ENCODE measurements at regions not wholly inside any gene's neighbourhood (a gene's known extent, or its start where the extent isn't known, plus 50 kb on each side); places are given as distances from the start of the nearest gene placed in this dataset.
A peak's percentile ranks its signal among the peaks of the same experiment; 100 is the strongest.
"Not testable (repeated sequence)": the region's sequence is repeated elsewhere in the genome, so short reads cannot be mapped to it uniquely, and the experiment has no call there.

DNA sequence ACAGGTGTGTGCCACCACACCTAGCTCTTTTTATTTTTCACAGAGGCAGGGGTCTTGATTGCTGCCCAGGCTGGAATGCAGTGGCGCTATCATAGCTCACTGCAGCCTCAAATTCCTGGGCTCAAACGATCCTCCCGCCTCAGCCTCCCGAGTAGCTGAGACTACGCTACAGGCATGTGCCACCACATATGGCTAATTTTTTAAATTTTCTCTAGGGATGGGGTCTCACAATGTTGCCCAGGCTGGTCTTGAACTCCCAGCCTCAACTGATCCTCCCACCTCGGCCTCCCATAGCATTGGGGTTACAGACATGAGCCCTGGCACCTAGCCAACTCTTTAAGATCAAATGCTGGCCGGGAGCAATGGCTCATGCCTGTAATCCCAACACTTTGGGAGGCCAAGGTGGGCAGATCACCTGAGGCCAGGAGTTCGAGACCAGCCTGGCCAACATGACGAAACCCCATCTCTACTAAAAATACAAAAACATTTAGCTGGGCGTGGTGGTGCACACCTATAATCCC, 50.6 kb upstream of the MYL10 start:
- not testable (repeated sequence) for H3K27me3 ChIP-seq (ENCODE audit: control insufficient read depth in 2 of 2, insufficient read depth in 2 of 2, low read length in 2 of 2); H3K36me3 ChIP-seq (ENCODE audit: control insufficient read depth in 2 of 2, insufficient read depth in 2 of 2, low read length in 2 of 2); H3K9ac ChIP-seq (ENCODE audit: low read depth in 1 of 2, low read length in 2 of 2); H3K9me3 ChIP-seq (ENCODE audit: control insufficient read depth in 2 of 2, low read length in 2 of 2); H3K27ac ChIP-seq (ENCODE audit: low read depth in 2 of 2, low read length in 2 of 2); H3K4me1 ChIP-seq (ENCODE audit: control insufficient read depth in 2 of 2, insufficient read depth in 2 of 2, low read length in 2 of 2); H3K4me3 ChIP-seq (ENCODE audit: low read length in 2 of 2)

GRCh38 chr7:101680406-101681145, 51.5 kb upstream of the MYL10 start:
- Histone ChIP-seq H3K36me3 (ENCODE audit: control insufficient read depth in 2 of 2, insufficient read depth in 2 of 2, low read length in 2 of 2) (no peaks in the 10 kb centered on the region), H3K9ac (ENCODE audit: low read depth in 1 of 2, low read length in 2 of 2) (no peak overlapping the region), H3K4me3 (ENCODE audit: low read length in 2 of 2) (no peak overlapping the region), H3K27me3 (ENCODE audit: control insufficient read depth in 2 of 2, insufficient read depth in 2 of 2, low read length in 2 of 2) (no peaks in the 10 kb centered on the region), H3K4me1 (ENCODE audit: control insufficient read depth in 2 of 2, insufficient read depth in 2 of 2, low read length in 2 of 2) (peaks cover 0 to 3% of the 10 kb centered on the region in 2 donors), H3K27ac (ENCODE audit: low read depth in 2 of 2, low read length in 2 of 2) (no peak overlapping the region), H3K9me3 (ENCODE audit: control insufficient read depth in 2 of 2, low read length in 2 of 2) (no peaks in the 10 kb centered on the region)

DNA sequence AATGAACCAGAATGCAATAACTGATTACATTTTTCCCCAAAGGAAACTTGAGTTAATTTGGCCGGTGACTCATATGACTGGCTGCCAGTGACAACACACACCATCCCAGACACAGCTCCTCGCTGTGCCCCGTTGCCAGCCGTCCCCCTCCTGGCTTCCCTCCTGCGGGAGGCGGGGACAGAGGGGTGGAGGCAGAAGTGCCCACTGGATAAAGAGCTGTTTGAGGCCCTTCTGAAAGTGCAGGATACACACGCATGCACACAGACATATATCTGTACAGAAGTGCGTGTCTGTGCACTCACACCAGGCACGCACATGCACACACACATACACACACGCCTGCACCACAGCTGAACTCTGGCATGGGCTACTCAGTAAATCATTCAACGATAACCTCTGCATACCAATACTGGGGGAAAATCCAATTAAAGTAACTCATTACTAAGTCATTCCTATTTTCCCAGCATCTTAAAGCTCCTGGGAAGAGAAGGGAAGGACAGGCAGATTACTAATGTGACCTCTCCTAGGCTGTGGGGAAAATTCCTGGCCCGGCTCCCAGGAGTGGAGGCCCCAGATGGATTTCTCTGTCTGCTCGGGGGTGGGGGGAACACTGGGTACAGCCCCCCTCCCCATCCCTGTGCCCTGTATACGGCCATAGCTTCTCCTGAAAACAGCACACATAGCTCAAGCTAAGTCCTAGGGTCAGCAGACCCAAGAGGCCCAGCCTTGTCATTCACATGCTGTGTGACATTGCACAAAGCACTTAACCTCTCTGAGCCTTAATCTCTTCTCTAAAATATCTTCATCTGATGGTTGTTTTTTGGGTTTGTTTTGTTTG, 52.3 kb upstream of the MYL10 start:
- no peak overlapping the region for H3K4me3 ChIP-seq (ENCODE audit: low read length in 2 of 2)
- no peaks in the 10 kb centered on the region for H3K36me3 ChIP-seq (ENCODE audit: control insufficient read depth in 2 of 2, insufficient read depth in 2 of 2, low read length in 2 of 2)
- no peak overlapping the region for H3K9ac ChIP-seq (ENCODE audit: low read depth in 1 of 2, low read length in 2 of 2)
- no peaks in the 10 kb centered on the region for H3K9me3 ChIP-seq (ENCODE audit: control insufficient read depth in 2 of 2, low read length in 2 of 2)
- no peak overlapping the region for H3K27ac ChIP-seq (ENCODE audit: low read depth in 2 of 2, low read length in 2 of 2)
- peaks cover 0 to 3% of the 10 kb centered on the region in 2 donors for H3K4me1 ChIP-seq (ENCODE audit: control insufficient read depth in 2 of 2, insufficient read depth in 2 of 2, low read length in 2 of 2)
- H3K27me3 ChIP-seq (ENCODE audit: control insufficient read depth in 2 of 2, insufficient read depth in 2 of 2, low read length in 2 of 2): no peaks in the 10 kb centered on the region

GRCh38 chr7:101684983-101685330, 55.9 kb upstream of the MYL10 start:
- Histone ChIP-seq H3K4me3 (ENCODE audit: low read length in 2 of 2) (no peak overlapping the region), H3K27ac (ENCODE audit: low read depth in 2 of 2, low read length in 2 of 2) (no peak overlapping the region), H3K9me3 (ENCODE audit: control insufficient read depth in 2 of 2, low read length in 2 of 2) (no peaks in the 10 kb centered on the region), H3K4me1 (ENCODE audit: control insufficient read depth in 2 of 2, insufficient read depth in 2 of 2, low read length in 2 of 2) (peaks cover 6 to 8% of the 10 kb centered on the region in 2 donors), H3K36me3 (ENCODE audit: control insufficient read depth in 2 of 2, insufficient read depth in 2 of 2, low read length in 2 of 2) (no peaks in the 10 kb centered on the region), H3K27me3 (ENCODE audit: control insufficient read depth in 2 of 2, insufficient read depth in 2 of 2, low read length in 2 of 2) (no peaks in the 10 kb centered on the region), H3K9ac (ENCODE audit: low read depth in 1 of 2, low read length in 2 of 2) (no peak overlapping the region)

DNA sequence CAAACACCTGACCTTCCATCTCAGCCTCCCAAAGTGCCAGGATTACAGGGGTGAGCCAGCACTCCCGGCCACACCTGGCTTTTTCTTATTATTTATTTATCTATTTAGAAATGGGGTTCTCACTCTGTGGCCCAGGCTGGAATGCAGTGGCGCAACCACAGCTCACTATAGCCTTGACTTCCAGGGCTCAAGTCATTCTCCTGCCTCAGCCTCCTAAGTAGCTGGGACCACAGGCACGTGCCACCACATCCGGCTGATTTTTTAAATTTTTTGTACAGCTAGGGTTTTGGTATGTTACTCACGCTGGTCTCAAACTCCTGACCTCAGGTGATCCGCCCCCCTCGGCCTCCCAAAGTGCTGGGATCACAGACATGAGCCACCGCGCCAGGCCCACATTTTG, 56.9 kb upstream of the MYL10 start:
- Histone ChIP-seq H3K4me1 (ENCODE audit: control insufficient read depth in 2 of 2, insufficient read depth in 2 of 2, low read length in 2 of 2) (peaks cover 10 to 12% of the 10 kb centered on the region in 2 donors), H3K27ac (ENCODE audit: low read depth in 2 of 2, low read length in 2 of 2) (no peak overlapping the region), H3K9ac (ENCODE audit: low read depth in 1 of 2, low read length in 2 of 2) (no peak overlapping the region), H3K9me3 (ENCODE audit: control insufficient read depth in 2 of 2, low read length in 2 of 2) (no peaks in the 10 kb centered on the region), H3K4me3 (ENCODE audit: low read length in 2 of 2) (no peak overlapping the region), H3K36me3 (ENCODE audit: control insufficient read depth in 2 of 2, insufficient read depth in 2 of 2, low read length in 2 of 2) (no peaks in the 10 kb centered on the region), H3K27me3 (ENCODE audit: control insufficient read depth in 2 of 2, insufficient read depth in 2 of 2, low read length in 2 of 2) (no peaks in the 10 kb centered on the region)

GRCh38 chr7:101687081-101687480, 58.0 kb upstream of the MYL10 start:
- peaks cover 9 to 16% of the 10 kb centered on the region in 2 donors for H3K4me1 ChIP-seq (ENCODE audit: control insufficient read depth in 2 of 2, insufficient read depth in 2 of 2, low read length in 2 of 2)
- no peaks in the 10 kb centered on the region for H3K9me3 ChIP-seq (ENCODE audit: control insufficient read depth in 2 of 2, low read length in 2 of 2)
- no peak overlapping the region for H3K9ac ChIP-seq (ENCODE audit: low read depth in 1 of 2, low read length in 2 of 2)
- no peak overlapping the region for H3K4me3 ChIP-seq (ENCODE audit: low read length in 2 of 2)
- no peaks in the 10 kb centered on the region for H3K36me3 ChIP-seq (ENCODE audit: control insufficient read depth in 2 of 2, insufficient read depth in 2 of 2, low read length in 2 of 2)
- no peak overlapping the region for H3K27ac ChIP-seq (ENCODE audit: low read depth in 2 of 2, low read length in 2 of 2)
- no peaks in the 10 kb centered on the region for H3K27me3 ChIP-seq (ENCODE audit: control insufficient read depth in 2 of 2, insufficient read depth in 2 of 2, low read length in 2 of 2)

- H3K27ac ChIP-seq (ENCODE audit: low read depth in 2 of 2, low read length in 2 of 2): no peak overlapping the region
- H3K27me3 ChIP-seq (ENCODE audit: control insufficient read depth in 2 of 2, insufficient read depth in 2 of 2, low read length in 2 of 2): no peaks in the 10 kb centered on the region
- H3K9ac ChIP-seq (ENCODE audit: low read depth in 1 of 2, low read length in 2 of 2): peak overlapping the region in 1 of 2 donors; percentile 37
- H3K4me3 ChIP-seq (ENCODE audit: low read length in 2 of 2): no peak overlapping the region
- H3K9me3 ChIP-seq (ENCODE audit: control insufficient read depth in 2 of 2, low read length in 2 of 2): no peaks in the 10 kb centered on the region
- no peaks in the 10 kb centered on the region for H3K36me3 ChIP-seq (ENCODE audit: control insufficient read depth in 2 of 2, insufficient read depth in 2 of 2, low read length in 2 of 2)
- peaks cover 13 to 21% of the 10 kb centered on the region in 2 donors for H3K4me1 ChIP-seq (ENCODE audit: control insufficient read depth in 2 of 2, insufficient read depth in 2 of 2, low read length in 2 of 2)
These were observed 58.7 kb upstream of the MYL10 start for GRCh38 chr7:101687791-101688182.

DNA sequence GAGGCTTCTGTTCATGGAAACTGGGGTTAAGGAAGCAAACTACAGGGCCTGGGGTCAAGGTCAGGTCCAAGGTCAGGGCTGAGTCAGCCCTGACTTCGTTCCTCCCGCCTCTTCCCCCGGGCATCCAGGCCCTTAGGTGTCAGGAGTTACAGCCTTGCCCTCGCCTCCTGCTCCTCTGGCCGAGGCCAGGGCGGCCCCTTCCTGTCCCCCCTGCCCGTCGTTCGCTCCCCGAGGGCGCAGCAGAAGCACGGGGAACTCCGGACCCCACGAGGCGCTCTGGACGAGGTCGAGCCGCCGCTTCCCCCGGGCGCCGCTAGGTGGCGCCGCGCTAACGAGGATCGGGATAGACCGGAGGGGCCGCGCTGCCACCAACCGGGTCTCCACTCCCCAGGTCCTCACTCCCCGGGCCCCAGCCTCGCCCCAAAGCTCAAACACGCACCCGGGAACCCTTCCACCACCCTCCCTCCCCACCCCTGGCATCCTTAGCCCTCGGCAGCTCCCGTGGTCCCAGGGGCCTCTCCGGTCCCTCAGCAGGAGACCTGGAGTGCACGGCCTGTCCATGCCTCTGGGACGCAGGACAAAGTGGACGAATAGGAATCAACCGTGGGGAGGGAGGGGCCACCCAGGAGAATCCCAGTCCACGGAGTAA, 59.2 kb upstream of the MYL10 start:
- Histone ChIP-seq H3K4me1 (ENCODE audit: control insufficient read depth in 2 of 2, insufficient read depth in 2 of 2, low read length in 2 of 2) (peaks cover 13 to 21% of the 10 kb centered on the region in 2 donors), H3K9ac (ENCODE audit: low read depth in 1 of 2, low read length in 2 of 2) (peak overlapping the region in 1 of 2 donors; percentile 37), H3K9me3 (ENCODE audit: control insufficient read depth in 2 of 2, low read length in 2 of 2) (no peaks in the 10 kb centered on the region), H3K27ac (ENCODE audit: low read depth in 2 of 2, low read length in 2 of 2) (no peak overlapping the region), H3K4me3 (ENCODE audit: low read length in 2 of 2) (peak overlapping the region in 1 of 2 donors; percentile 25), H3K27me3 (ENCODE audit: control insufficient read depth in 2 of 2, insufficient read depth in 2 of 2, low read length in 2 of 2) (no peaks in the 10 kb centered on the region), H3K36me3 (ENCODE audit: control insufficient read depth in 2 of 2, insufficient read depth in 2 of 2, low read length in 2 of 2) (no peaks in the 10 kb centered on the region)

DNA sequence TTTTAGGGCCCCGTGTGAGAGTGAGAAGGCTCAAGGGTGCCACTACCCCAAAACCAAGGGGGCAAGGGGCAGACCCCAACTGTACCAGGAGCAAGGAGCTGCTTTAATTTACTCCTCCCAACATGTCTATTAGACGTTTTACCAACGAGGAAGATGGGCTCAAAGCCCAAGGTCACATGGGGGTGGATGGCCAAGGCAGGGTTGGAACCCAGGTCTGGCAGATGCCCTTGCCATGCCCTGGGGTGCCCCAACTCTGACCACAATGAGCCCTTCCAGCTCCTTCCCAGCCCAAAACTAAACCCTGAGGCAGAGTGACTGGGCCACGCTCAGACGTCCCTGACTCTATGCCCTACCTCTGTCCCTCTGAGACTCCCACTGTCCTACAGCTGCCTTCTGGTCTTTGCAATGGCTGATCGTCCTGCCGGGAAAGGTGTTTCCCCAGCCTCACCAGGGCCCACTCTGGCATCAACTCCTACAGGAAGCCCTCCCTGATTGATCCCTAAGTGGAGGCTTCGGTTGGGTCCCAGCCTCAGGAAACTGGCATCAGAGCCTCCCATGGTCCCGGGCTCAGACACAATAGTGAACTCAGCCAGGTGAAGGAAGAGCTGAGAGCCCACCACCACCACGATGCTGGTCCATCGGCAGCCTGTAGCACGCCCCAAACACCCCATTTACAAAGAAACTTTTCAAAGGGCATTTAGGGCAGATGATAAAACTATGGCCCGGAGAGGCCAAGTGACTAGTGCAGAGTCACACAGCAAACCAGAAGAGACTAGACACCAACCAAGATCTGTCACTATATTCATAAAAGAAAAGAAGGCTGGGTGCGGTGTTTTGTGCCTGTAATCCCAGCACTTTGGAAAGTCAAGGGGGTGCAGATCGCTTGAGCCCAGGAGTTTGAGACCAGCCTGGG, 60.2 kb upstream of the MYL10 start:
- Histone ChIP-seq H3K9me3 (ENCODE audit: control insufficient read depth in 2 of 2, low read length in 2 of 2) (no peaks in the 10 kb centered on the region), H3K27me3 (ENCODE audit: control insufficient read depth in 2 of 2, insufficient read depth in 2 of 2, low read length in 2 of 2) (no peaks in the 10 kb centered on the region), H3K27ac (ENCODE audit: low read depth in 2 of 2, low read length in 2 of 2) (no peak overlapping the region), H3K4me1 (ENCODE audit: control insufficient read depth in 2 of 2, insufficient read depth in 2 of 2, low read length in 2 of 2) (peaks cover 13 to 27% of the 10 kb centered on the region in 2 donors), H3K9ac (ENCODE audit: low read depth in 1 of 2, low read length in 2 of 2) (no peak overlapping the region), H3K36me3 (ENCODE audit: control insufficient read depth in 2 of 2, insufficient read depth in 2 of 2, low read length in 2 of 2) (no peaks in the 10 kb centered on the region), H3K4me3 (ENCODE audit: low read length in 2 of 2) (no peak overlapping the region)
